HCT116 (cell line): ENCODE measurements at regions not wholly inside any gene's neighbourhood (a gene's known extent, or its start where the extent isn't known, plus 50 kb on each side); places are given as distances from the start of the nearest gene placed in this dataset.

ENCODE experiments used
- ATAC-seq: fragments of 200-7000 bp; cut with Tn5 transposase; 2 replicates; pipeline ENCODE4 v1.9.1; 2020; ENCODE audit warnings: mild to moderate bottlenecking, moderate library complexity
- BruUV-seq: library from RNA; stranded (reverse); fragments of 400-500 nt; replicated peaks from 2 replicates; lab custom pipeline; 2021; lab: Mats Ljungman, UMichigan
- CTCF ChIA-PET: fragments of 300-600 bp; sonication (Branson Sonifier 250); formaldehyde crosslinking; loops from one replicate; lab custom pipeline; 2021; ENCODE audit warnings: antibody characterized with exemption; lab: Charles Lee
- POLR2A ChIA-PET: fragments of 300-600, 350-600 bp; sonication (Branson Sonifier 250); formaldehyde crosslinking; loops from one replicate; lab custom pipeline; 2021; ENCODE audit warnings: antibody characterized with exemption; lab: Charles Lee
- RAD21 ChIA-PET, 2 experiments: fragments of 300-600 bp; sonication (Branson Sonifier 250); formaldehyde crosslinking; loops; one replicate each; lab custom pipeline; 2023; ENCODE audit warnings: low total read pairs in 2 of 2; ENCODE audit not compliant: uncharacterized antibody in 2 of 2, unreplicated experiment in 2 of 2, low non-redundant PET in 1 of 2; lab: Charles Lee
- DNase-seq: peaks from one replicate; pipeline ENCODE4 v3.0.0-alpha.2; 2010; ENCODE audit warnings: low read depth, low spot score
- H2AFZ ChIP-seq: fragments of 200-600 bp; shearing (Covaris generic), sonication (generic); 2 replicates; pipeline ENCODE4 v1.6.1; 2017; ENCODE audit warnings: low read depth, mixed run types, mixed read lengths, antibody characterized with exemption, low read length; ENCODE audit not compliant: poor library complexity, severe bottlenecking
- H3K27ac ChIP-seq: 2 replicates; pipeline ENCODE4 v1.5.1; 2012; ENCODE audit warnings: low read depth, low read length
- H3K27me3 ChIP-seq: fragments of 200-600 bp; sonication (generic); 2 replicates; pipeline ENCODE4 v1.6.1; 2016; ENCODE audit warnings: mixed run types, low read length, mixed read lengths; ENCODE audit not compliant: insufficient read depth
- H3K36me3 ChIP-seq, 2 experiments: fragments of 200-500 bp in 1 of 2; fragments of 200-600 bp in 1 of 2; sonication (Bioruptor generic) in 1 of 2; sonication (generic) in 1 of 2; 2 replicates each; pipeline versions ENCODE4 v1.5.1 to v1.6.1; 2014 to 2016; ENCODE audit warnings: low read length in 2 of 2, inconsistent platforms in 1 of 2, mixed read lengths in 1 of 2, mixed run types in 1 of 2; ENCODE audit not compliant: insufficient read depth in 2 of 2, control insufficient read depth in 1 of 2
- H3K4me1 ChIP-seq, 2 experiments: fragments of 200-600 bp in 1 of 2; sonication (generic) in 1 of 2; 2 replicates each; pipeline versions ENCODE4 v1.5.1 to v1.6.1; 2012 to 2017; ENCODE audit warnings: low read length in 2 of 2, inconsistent platforms in 1 of 2, mild to moderate bottlenecking in 1 of 2, mixed read lengths in 1 of 2, mixed run types in 1 of 2, moderate library complexity in 1 of 2; ENCODE audit not compliant: insufficient read depth in 2 of 2, control insufficient read depth in 1 of 2
- H3K4me2 ChIP-seq: fragments of 200-600 bp; sonication (generic); 2 replicates; pipeline ENCODE4 v1.6.1; 2017; ENCODE audit warnings: mixed run types, low read length, mixed read lengths
- H3K4me3 ChIP-seq, 2 experiments: fragments of 200-600 bp in 1 of 2; sonication (generic) in 1 of 2; replicated peaks in 1 of 2; 2 replicates each; pipeline ENCODE4 v1.5.1; 2011 to 2016; ENCODE audit warnings: low read length in 2 of 2, control low read depth in 1 of 2, low read depth in 1 of 2, mild to moderate bottlenecking in 1 of 2, mixed read lengths in 1 of 2, mixed run types in 1 of 2
- H3K79me2 ChIP-seq: fragments of 200-600 bp; sonication (generic); 2 replicates; pipeline ENCODE4 v1.6.1; 2017; ENCODE audit warnings: mild to moderate bottlenecking, mixed run types, low read length, moderate library complexity, mixed read lengths; ENCODE audit not compliant: insufficient read depth
- H3K9ac ChIP-seq: fragments of 200-600 bp; sonication (generic); 2 replicates; pipeline ENCODE4 v1.6.1; 2016; ENCODE audit warnings: low read length, mixed read lengths
- H3K9me2 ChIP-seq: fragments of 200-600 bp; sonication (generic), shearing (Covaris generic); 2 replicates; pipeline ENCODE4 v1.6.1; 2017; ENCODE audit warnings: mixed run types, mild to moderate bottlenecking, moderate library complexity; ENCODE audit not compliant: insufficient read depth
- H3K9me3 ChIP-seq, 2 experiments: fragments of 200-500 bp in 1 of 2; fragments of 200-600 bp in 1 of 2; sonication (Bioruptor generic) in 1 of 2; sonication (generic) in 1 of 2; 2 replicates each; pipeline ENCODE4 v1.6.1; 2014 to 2017; ENCODE audit warnings: low read length in 2 of 2, mixed read lengths in 2 of 2, inconsistent platforms in 1 of 2, low read depth in 1 of 2, mild to moderate bottlenecking in 1 of 2, mixed run types in 1 of 2, moderate library complexity in 1 of 2; ENCODE audit not compliant: control insufficient read depth in 1 of 2, insufficient read depth in 1 of 2
- H4K20me1 ChIP-seq: fragments of 200-600 bp; sonication (generic), shearing (Covaris generic); 2 replicates; pipeline ENCODE4 v1.6.1; 2017; ENCODE audit warnings: mixed run types, mild to moderate bottlenecking, moderate library complexity; ENCODE audit not compliant: insufficient read depth
- ATF3 ChIP-seq: IDR thresholded peaks from 2 replicates; pipeline ENCODE4 v1.6.1; 2012
- CBX3 ChIP-seq: IDR thresholded peaks from 2 replicates; pipeline ENCODE4 v1.6.1; 2012; ENCODE audit warnings: low read depth
- EGR1 ChIP-seq: IDR thresholded peaks from 2 replicates; pipeline ENCODE4 v1.6.1; 2012; ENCODE audit warnings: low read depth
- ELF1 ChIP-seq: IDR thresholded peaks from 2 replicates; pipeline ENCODE4 v1.6.1; 2012; ENCODE audit warnings: low read depth, borderline replicate concordance
- EZH2phosphoT487 ChIP-seq: fragments of 200-600 bp; IDR thresholded peaks from 2 replicates; pipeline ENCODE4 v1.6.1; 2018; ENCODE audit warnings: antibody characterized with exemption, borderline replicate concordance
- JUND ChIP-seq: IDR thresholded peaks from 2 replicates; pipeline ENCODE4 v1.6.1; 2012
- POLR2A ChIP-seq: IDR thresholded peaks from 2 replicates; pipeline ENCODE4 v1.7.0; 2011; ENCODE audit warnings: borderline replicate concordance; ENCODE audit not compliant: insufficient read depth, insufficient read length; ENCODE audit errors: extremely low read depth
- POLR2AphosphoS5 ChIP-seq: IDR thresholded peaks from 2 replicates; pipeline ENCODE4 v1.6.1; 2011; ENCODE audit warnings: mild to moderate bottlenecking, low read depth, low read length, moderate library complexity
- RAD21 ChIP-seq: IDR thresholded peaks from 2 replicates; pipeline ENCODE4 v1.6.1; 2012; ENCODE audit warnings: low read depth, mild to moderate bottlenecking
- TCF7L2 ChIP-seq: IDR thresholded peaks from 2 replicates; pipeline ENCODE4 v1.7.0; 2011; ENCODE audit warnings: borderline replicate concordance, inconsistent platforms; ENCODE audit not compliant: insufficient read depth, insufficient read length; ENCODE audit errors: extremely low read depth
- ZBTB33 ChIP-seq: IDR thresholded peaks from 2 replicates; pipeline ENCODE4 v1.6.1; 2011; ENCODE audit warnings: mild to moderate bottlenecking, low read length, moderate library complexity; ENCODE audit not compliant: insufficient replicate concordance; ENCODE audit errors: extremely low read depth
- intact Hi-C: fragments of 100-400 bp; cut with micrococcal nuclease; formaldehyde crosslinking; loops from 2 replicates; pipeline ENCODE4 v1.10.0; 2022

GRCh38 chr1:68293122-68293521 lies 60.8 kb upstream of the WLS start:
- H4K20me1 ChIP-seq, result no peaks in the 10 kb centered on the region
- no peak for DNase-seq
- ATAC-seq, result no peak
- H3K4me1 ChIP-seq, result no peaks in the 10 kb centered on the region
- RAD21 ChIA-PET, result no interaction called here
- no peaks in the 10 kb centered on the region for H3K27me3 ChIP-seq
- no peaks in the 10 kb centered on the region for H3K9me2 ChIP-seq
- CTCF ChIA-PET, result no interaction called here
- no peak overlapping the region for H3K27ac ChIP-seq
- POLR2A ChIA-PET, result no interaction called here
- intact Hi-C loops, result no loop called here
- H3K79me2 ChIP-seq, result no peaks in the 10 kb centered on the region
- no peaks in the 10 kb centered on the region for H3K9me3 ChIP-seq
- no peaks in the 10 kb centered on the region for H3K36me3 ChIP-seq
- no peak overlapping the region for H2AFZ ChIP-seq
- no peak overlapping the region for H3K4me2 ChIP-seq
- no peak overlapping the region for H3K4me3 ChIP-seq
- TF ChIP-seq ATF3, result no peak
- TF ChIP-seq, all 23 proteins: peak for 0
- no peak overlapping the region for H3K9ac ChIP-seq
- BruUV-seq, result no TSS peak

GRCh38 chr1:68291688-68292384 lies 59.5 kb upstream of the WLS start:
- Histone ChIP-seq H3K79me2 (no peaks in the 10 kb centered on the region), H3K9me2 (no peaks in the 10 kb centered on the region), H3K4me2 (no peak overlapping the region), H3K4me1 (no peaks in the 10 kb centered on the region)
- intact Hi-C loops, result no loop called here
- no TSS peak for BruUV-seq
- CTCF ChIA-PET, result no interaction called here
- TF ChIP-seq EGR1, result no peak
- no peak for TF ChIP-seq RAD21
- no peak for TF ChIP-seq ELF1
- no peak for TF ChIP-seq TCF7L2
- TF ChIP-seq ZBTB33, result no peak
- TF ChIP-seq POLR2AphosphoS5, result no peak
- no peak for TF ChIP-seq EZH2phosphoT487
- TF ChIP-seq POLR2A, result no peak
- TF ChIP-seq JUND, result no peak
- TF ChIP-seq CBX3, result no peak
- TF ChIP-seq, all 23 proteins: peak for 0
- ChIA-PET RAD21 (no interaction called here), POLR2A (no interaction called here)
- ATAC-seq (no peak), DNase-seq (no peak)
- H3K27me3 ChIP-seq, result no peaks in the 10 kb centered on the region
- H4K20me1 ChIP-seq, result no peaks in the 10 kb centered on the region
- H3K9me3 ChIP-seq, result no peaks in the 10 kb centered on the region
- no peak overlapping the region for H2AFZ ChIP-seq
- no peaks in the 10 kb centered on the region for H3K36me3 ChIP-seq
- H3K27ac ChIP-seq, result no peak overlapping the region
- no peak overlapping the region for H3K9ac ChIP-seq
- no peak overlapping the region for H3K4me3 ChIP-seq
